ENCODE measurements at regions not wholly inside any gene's neighbourhood (a gene's known extent, or its start where the extent isn't known, plus 50 kb on each side); places are given as distances from the start of the nearest gene placed in this dataset.

DNA sequence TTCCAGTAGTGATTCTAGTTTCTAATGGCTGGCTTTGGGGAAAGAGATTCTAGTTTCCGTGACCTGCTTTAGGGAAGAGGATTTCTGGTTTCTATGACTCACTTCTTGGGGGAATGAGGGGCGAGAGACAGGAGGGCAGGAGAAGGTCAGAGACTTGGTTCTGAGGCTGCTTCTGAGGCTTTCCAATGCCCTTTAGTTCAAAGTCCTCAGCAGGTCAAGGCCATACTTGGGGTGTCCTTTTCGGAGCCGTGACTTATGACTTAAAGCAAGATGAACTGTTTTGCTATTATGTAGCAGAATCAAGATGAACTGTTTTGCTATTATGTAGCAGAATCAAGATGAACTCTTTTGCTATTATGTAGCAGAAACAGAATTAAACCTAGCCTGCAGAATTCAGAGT is 52.2 kb upstream of the TLR3 start:
- no peak for TF ChIP-seq EZH2phosphoT487 (IDR thresholded peaks at IDR 0.05; ENCODE audit: borderline replicate concordance, low read length)
- TF ChIP-seq, protein P1, sequence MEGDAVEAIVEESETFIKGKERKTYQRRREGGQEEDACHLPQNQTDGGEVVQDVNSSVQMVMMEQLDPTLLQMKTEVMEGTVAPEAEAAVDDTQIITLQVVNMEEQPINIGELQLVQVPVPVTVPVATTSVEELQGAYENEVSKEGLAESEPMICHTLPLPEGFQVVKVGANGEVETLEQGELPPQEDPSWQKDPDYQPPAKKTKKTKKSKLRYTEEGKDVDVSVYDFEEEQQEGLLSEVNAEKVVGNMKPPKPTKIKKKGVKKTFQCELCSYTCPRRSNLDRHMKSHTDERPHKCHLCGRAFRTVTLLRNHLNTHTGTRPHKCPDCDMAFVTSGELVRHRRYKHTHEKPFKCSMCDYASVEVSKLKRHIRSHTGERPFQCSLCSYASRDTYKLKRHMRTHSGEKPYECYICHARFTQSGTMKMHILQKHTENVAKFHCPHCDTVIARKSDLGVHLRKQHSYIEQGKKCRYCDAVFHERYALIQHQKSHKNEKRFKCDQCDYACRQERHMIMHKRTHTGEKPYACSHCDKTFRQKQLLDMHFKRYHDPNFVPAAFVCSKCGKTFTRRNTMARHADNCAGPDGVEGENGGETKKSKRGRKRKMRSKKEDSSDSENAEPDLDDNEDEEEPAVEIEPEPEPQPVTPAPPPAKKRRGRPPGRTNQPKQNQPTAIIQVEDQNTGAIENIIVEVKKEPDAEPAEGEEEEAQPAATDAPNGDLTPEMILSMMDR (conservative IDR thresholded peaks at IDR 0.05; ENCODE audit: low read depth, low read length), result no peak

Measured in PC-3 (cell line).